ENCODE measurements at regions not wholly inside any gene's neighbourhood (a gene's known extent, or its start where the extent isn't known, plus 50 kb on each side); places are given as distances from the start of the nearest gene placed in this dataset.

DNA sequence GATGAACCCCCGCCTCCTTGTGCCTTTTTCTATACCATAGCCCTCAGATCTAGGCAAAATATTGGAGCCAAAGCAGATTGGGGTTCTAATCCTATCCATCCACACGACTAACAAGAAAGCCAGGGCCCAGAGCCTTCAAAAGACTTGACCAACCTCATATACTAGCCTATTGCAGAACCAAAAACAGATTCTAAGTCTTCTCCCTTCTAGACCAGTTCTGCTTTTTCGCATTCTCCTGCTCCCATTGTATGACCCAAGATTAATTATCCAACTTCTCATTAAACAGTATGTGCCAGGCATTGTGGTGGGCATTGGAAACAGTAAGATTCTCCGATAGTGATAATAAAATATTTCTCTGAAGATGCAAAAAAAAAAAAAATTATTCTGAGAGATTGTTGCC, 113.7 kb upstream of the JARID2 start:
- H3K27me3 Mint-ChIP-seq (ENCODE audit: low read depth in 3 of 3), result peaks cover 4 to 5% (median 5%) of the 10 kb centered on the region in 3 donors
- no peak overlapping the region for H3K27ac Mint-ChIP-seq
- H3K4me3 Mint-ChIP-seq, result no peak overlapping the region
- DNase-seq, result no peak
- no peaks in the 10 kb centered on the region for H3K4me1 Mint-ChIP-seq
- H3K9me3 Mint-ChIP-seq, result no peaks in the 10 kb centered on the region
- no peaks in the 10 kb centered on the region for H3K36me3 Mint-ChIP-seq

DNA sequence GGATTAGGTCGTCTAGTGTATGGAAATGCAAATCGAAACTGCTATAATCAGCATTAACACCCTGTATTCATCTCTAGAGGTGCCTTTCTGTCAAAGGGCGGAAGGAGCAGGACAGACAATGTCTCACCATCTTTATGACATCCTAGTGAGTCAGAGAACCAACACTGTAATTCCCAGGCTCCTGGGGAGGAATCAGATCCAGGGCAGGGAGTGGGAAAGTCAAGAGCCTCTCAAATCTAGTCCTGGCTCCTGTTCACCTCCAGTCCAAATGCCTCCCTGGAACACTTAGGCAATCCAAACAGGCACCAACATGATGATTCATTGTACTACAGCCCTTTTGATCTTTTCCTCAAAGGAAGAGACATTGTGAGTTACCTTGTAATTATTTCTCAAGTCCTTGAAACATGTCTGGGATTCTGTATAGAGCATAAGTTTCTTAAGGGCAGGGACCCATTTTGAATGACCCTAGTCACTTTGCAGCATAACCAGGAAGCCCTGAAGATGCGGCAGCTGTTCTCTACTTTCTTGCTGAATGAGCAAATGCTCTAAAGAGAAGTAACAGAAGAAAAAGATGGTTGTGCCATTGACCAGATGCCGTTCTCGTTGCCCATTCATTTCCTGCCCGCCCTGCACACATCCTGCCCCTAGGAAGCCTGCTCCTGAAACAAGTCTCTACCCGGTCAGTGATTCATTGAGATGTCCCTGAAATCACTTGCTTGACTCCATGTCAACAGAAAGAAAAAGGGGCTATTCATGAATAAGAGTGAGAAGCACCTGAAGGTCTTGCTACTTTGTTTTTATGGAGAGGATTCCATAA, 112.8 kb upstream of the JARID2 start:
- DNase-seq, result no peak
- Mint-ChIP-seq H3K4me3 (no peak overlapping the region), H3K27me3 (ENCODE audit: low read depth in 3 of 3) (peaks cover 3 to 5% (median 5%) of the 10 kb centered on the region in 3 donors), H3K27ac (no peak overlapping the region), H3K4me1 (no peaks in the 10 kb centered on the region), H3K9me3 (no peaks in the 10 kb centered on the region), H3K36me3 (no peaks in the 10 kb centered on the region)

GRCh38 chr6:15137086-15137485, 108.8 kb upstream of the JARID2 start:
- Mint-ChIP-seq H3K27me3 (ENCODE audit: low read depth in 3 of 3) (peaks cover 2 to 5% (median 3%) of the 10 kb centered on the region in 3 donors), H3K9me3 (no peaks in the 10 kb centered on the region), H3K36me3 (no peaks in the 10 kb centered on the region), H3K27ac (no peak overlapping the region), H3K4me3 (no peak overlapping the region), H3K4me1 (no peaks in the 10 kb centered on the region)
- no peak for DNase-seq

DNA sequence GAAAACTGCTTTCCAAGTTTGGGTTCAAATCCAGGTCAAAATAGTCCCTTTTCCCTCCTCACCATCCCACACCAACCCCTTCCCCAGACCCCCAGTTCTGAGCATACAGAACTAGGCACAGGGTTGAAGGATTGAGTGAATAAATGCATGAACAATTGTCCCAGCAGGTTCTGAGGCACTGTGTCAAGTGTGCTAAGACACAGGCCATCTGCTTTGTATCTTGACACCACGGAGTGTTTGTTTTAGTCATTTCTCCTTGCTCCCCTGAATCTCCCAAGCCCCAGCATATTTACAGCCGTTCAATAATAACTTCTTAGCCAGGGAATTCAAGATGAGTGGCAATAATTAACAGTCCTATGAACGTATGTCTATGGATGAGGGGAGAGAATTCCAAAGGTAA, 102.8 kb upstream of the JARID2 start:
- Mint-ChIP-seq H3K4me3 (no peak overlapping the region), H3K4me1 (no peaks in the 10 kb centered on the region), H3K9me3 (no peaks in the 10 kb centered on the region), H3K36me3 (no peaks in the 10 kb centered on the region), H3K27me3 (ENCODE audit: low read depth in 3 of 3) (peaks cover 0 to 4% (median 2%) of the 10 kb centered on the region in 3 donors), H3K27ac (no peak overlapping the region)
- DNase-seq, result no peak

DNA sequence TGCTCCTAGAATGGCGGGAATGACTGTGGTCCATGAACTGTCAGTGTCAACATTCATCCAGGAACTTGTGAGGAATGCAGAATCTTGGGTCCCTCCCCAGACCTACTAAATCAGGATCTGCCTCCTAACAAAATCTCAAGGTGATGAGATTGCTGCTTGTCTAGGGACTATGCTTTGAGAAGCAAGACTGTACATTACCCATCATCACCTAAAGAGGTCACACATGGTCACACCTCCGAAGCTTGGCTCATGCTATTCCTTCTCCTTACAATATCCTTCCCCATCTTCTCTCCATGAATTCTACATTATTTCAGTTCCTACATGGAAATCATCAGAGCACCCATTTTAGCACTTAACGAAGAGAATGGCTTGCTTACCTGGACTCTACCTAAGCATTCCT, 102.3 kb upstream of the JARID2 start:
- Mint-ChIP-seq H3K9me3 (no peaks in the 10 kb centered on the region), H3K27ac (no peak overlapping the region), H3K36me3 (no peaks in the 10 kb centered on the region), H3K27me3 (ENCODE audit: low read depth in 3 of 3) (peaks cover under 1 to 4% (median 2%) of the 10 kb centered on the region in 3 donors), H3K4me3 (no peak overlapping the region), H3K4me1 (no peaks in the 10 kb centered on the region)
- no peak for DNase-seq

DNA sequence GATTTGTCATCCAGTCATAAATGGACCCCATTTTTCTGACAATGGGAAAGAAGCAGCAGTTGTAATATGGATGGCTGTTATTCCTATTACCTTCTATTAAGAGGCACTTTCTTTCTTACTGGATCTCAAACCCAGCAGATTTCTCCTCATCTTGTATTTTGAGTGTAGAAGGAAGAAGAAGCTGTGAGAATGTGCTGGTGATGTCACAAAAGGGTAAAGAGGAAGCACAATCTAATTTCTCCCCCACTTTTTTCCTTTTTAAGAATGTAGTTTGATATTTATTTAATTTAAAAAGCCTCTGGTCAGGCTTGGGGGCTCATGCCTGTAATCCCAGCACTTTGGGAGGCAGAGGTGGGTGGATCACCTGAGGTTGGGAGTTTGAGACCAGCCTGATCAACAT, 100.0 kb upstream of the JARID2 start:
- Mint-ChIP-seq H3K4me3 (no peak overlapping the region), H3K27ac (no peak overlapping the region), H3K4me1 (no peaks in the 10 kb centered on the region), H3K9me3 (no peaks in the 10 kb centered on the region), H3K27me3 (ENCODE audit: low read depth in 3 of 3) (peaks cover 1 to 6% (median 2%) of the 10 kb centered on the region in 3 donors), H3K36me3 (no peaks in the 10 kb centered on the region)
- DNase-seq, result no peak

DNA sequence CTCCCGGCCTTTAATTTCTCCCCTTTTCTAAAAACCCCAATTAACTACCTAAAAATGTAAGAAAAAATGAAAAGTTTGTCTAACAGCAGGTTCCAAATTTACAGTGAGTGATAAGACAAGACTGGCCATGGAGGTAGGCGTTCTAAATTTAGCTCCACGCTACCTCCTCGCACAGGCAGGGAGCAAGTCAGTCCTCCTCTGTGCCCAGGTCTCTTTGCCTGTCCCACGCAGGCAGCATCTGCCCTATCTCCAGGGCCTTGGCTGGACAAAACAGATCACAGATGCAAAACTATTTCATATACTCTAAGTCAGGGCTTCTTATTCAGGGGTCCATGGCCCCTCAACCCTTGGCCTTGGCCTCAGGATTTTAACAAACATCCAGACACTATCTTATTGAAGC, 98.0 kb upstream of the JARID2 start:
- Mint-ChIP-seq H3K9me3 (no peaks in the 10 kb centered on the region), H3K27me3 (ENCODE audit: low read depth in 3 of 3) (peaks cover 0 to 6% (median 1%) of the 10 kb centered on the region in 3 donors), H3K27ac (no peak overlapping the region), H3K4me1 (no peaks in the 10 kb centered on the region), H3K36me3 (no peaks in the 10 kb centered on the region), H3K4me3 (no peak overlapping the region)
- DNase-seq, result no peak

GRCh38 chr6:15148356-15148946, 97.4 kb upstream of the JARID2 start:
- no peak for DNase-seq
- no peaks in the 10 kb centered on the region for H3K36me3 Mint-ChIP-seq
- no peak overlapping the region for H3K4me3 Mint-ChIP-seq
- H3K27me3 Mint-ChIP-seq (ENCODE audit: low read depth in 3 of 3), result peaks cover 0 to 2% (median 1%) of the 10 kb centered on the region in 3 donors
- H3K4me1 Mint-ChIP-seq, result no peaks in the 10 kb centered on the region
- H3K9me3 Mint-ChIP-seq, result no peaks in the 10 kb centered on the region
- H3K27ac Mint-ChIP-seq, result no peak overlapping the region

- Mint-ChIP-seq H3K27me3 (ENCODE audit: low read depth in 3 of 3) (peaks cover 0 to 2% (median 1%) of the 10 kb centered on the region in 3 donors), H3K27ac (no peak overlapping the region), H3K4me3 (no peak overlapping the region), H3K9me3 (no peaks in the 10 kb centered on the region), H3K4me1 (no peaks in the 10 kb centered on the region), H3K36me3 (no peaks in the 10 kb centered on the region)
- DNase-seq, result no peak
Observed at GRCh38 chr6:15150207-15150606, 95.7 kb upstream of the JARID2 start.

DNA sequence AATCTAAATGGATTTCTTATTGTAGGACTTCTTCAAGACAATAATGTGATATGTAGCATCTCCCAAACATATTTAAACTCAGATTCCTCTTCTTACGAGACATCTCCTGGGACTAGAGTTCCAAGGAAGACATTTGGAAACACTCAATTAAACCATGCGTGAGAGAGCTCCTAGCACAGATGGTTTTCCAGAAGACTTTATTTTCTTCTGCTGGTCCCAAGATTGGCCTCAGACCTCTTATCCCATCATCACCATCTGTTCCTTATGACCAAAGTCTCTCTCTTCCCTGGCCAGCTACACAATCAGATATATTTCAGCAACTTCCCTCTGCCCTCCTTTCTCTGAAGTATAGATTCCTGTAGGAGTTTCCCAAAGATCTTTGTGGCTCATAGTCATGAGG, 93.2 kb upstream of the JARID2 start:
- Mint-ChIP-seq H3K4me3 (no peak overlapping the region), H3K27ac (no peak overlapping the region), H3K36me3 (no peaks in the 10 kb centered on the region), H3K4me1 (no peaks in the 10 kb centered on the region), H3K9me3 (no peaks in the 10 kb centered on the region), H3K27me3 (ENCODE audit: low read depth in 3 of 3) (peaks cover 0 to 5% (median 1%) of the 10 kb centered on the region in 3 donors)
- DNase-seq, result no peak

- Mint-ChIP-seq H3K4me1 (no peaks in the 10 kb centered on the region), H3K9me3 (no peaks in the 10 kb centered on the region), H3K27ac (no peak overlapping the region), H3K36me3 (no peaks in the 10 kb centered on the region), H3K27me3 (ENCODE audit: low read depth in 3 of 3) (peaks cover 0 to 5% (median 1%) of the 10 kb centered on the region in 3 donors), H3K4me3 (no peak overlapping the region)
- no peak for DNase-seq
Observed at GRCh38 chr6:15153191-15153590, 92.7 kb upstream of the JARID2 start.

DNA sequence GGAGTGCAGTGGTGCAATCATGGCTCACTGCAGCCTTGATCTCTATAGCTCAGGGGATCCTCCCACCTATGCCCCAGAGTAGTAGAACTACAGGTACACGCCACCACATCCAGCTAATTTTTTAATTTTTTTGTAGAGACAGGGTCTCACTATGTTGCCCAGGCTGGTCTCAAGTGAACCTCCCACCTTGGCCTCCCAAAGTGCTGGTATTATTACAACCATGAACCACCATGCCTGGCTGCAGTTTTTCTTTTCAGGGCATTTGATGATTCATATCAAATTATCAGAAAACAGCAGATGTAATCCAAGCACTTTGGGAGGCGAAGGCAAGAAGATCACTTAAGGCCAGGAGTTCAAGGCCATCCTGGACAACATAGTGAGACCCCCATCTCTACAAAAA, 88.4 kb upstream of the JARID2 start:
- no peak for DNase-seq
- H3K4me3 Mint-ChIP-seq, result no peak overlapping the region
- H3K9me3 Mint-ChIP-seq, result no peaks in the 10 kb centered on the region
- no peaks in the 10 kb centered on the region for H3K4me1 Mint-ChIP-seq
- H3K27me3 Mint-ChIP-seq (ENCODE audit: low read depth in 3 of 3), result peaks cover 0 to 3% (median 0%) of the 10 kb centered on the region in 3 donors
- no peak overlapping the region for H3K27ac Mint-ChIP-seq
- H3K36me3 Mint-ChIP-seq, result no peaks in the 10 kb centered on the region

DNA sequence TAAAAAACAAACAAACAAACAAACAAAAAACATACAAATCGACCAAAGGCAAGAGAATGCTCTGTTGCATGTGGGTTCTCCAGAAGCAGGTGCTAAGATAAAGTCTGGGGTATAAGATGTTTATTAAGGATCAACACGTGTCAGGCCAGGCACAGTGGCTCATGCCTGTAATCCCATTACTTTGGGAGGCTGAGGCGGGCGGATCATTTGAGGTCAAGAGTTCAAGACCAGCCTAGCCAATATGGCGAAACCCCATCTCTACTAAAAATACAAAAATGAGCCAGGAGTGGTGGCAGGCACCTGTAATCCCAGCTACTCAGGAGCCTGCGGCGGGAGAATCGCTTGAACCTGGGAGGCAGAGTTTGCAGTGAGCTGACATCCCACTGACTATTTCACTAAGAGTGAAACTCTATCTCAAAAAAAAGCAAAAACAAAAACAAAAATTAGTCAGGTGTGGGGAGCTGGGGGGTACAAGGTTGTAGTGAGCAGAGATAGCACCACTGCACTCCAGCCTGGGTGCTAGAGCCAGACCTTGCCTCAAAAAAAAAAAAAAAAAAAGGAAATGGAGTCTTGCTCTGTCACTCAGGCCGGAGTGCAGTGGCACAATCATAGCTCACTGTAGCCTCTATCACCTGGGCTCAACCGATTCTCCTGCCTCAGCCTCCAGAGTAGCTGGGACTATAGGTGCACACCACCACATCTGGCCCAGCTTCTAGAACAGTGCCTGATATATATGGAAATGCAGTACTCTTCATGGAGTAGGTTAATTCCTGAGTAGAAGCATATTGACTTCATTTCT, 86.8 kb upstream of the JARID2 start:
- Mint-ChIP-seq H3K27me3 (ENCODE audit: low read depth in 3 of 3) (peaks cover 0 to 3% (median 0%) of the 10 kb centered on the region in 3 donors), H3K4me3 (no peak overlapping the region), H3K36me3 (no peaks in the 10 kb centered on the region), H3K4me1 (no peaks in the 10 kb centered on the region), H3K27ac (no peak overlapping the region), H3K9me3 (no peaks in the 10 kb centered on the region)
- DNase-seq, result no peak

- Mint-ChIP-seq H3K36me3 (no peaks in the 10 kb centered on the region), H3K4me1 (no peaks in the 10 kb centered on the region), H3K27ac (no peak overlapping the region), H3K9me3 (no peaks in the 10 kb centered on the region), H3K4me3 (no peak overlapping the region), H3K27me3 (ENCODE audit: low read depth in 3 of 3) (peaks cover 0 to 3% (median 2%) of the 10 kb centered on the region in 3 donors)
- DNase-seq, result no peak
Observed at GRCh38 chr6:15160812-15161211, 85.1 kb upstream of the JARID2 start.

Data from immature natural killer cell (primary cell).